Effector memory CD4-positive, alpha-beta T cell (primary cell): ENCODE measurements at regions not wholly inside any gene's neighbourhood (a gene's known extent, or its start where the extent isn't known, plus 50 kb on each side); places are given as distances from the start of the nearest gene placed in this dataset.

ENCODE experiments used
- DNase-seq, 3 donors: peaks; one replicate each; pipeline ENCODE4 v3.0.0-alpha.2; 2020
- H3K27ac ChIP-seq: 2 replicates; pipeline ENCODE4 v1.7.0; 2013; ENCODE audit warnings: mild to moderate bottlenecking, low read length, moderate library complexity; ENCODE audit not compliant: insufficient read depth, poor library complexity, severe bottlenecking
- H3K27me3 ChIP-seq: replicated peaks from 2 replicates; pipeline ENCODE4 v1.7.0; 2013; ENCODE audit warnings: mild to moderate bottlenecking, low read length; ENCODE audit not compliant: insufficient read depth, control insufficient read depth, poor library complexity, severe bottlenecking
- H3K36me3 ChIP-seq: 2 replicates; pipeline ENCODE4 v1.7.0; 2013; ENCODE audit warnings: mild to moderate bottlenecking, low read length, moderate library complexity; ENCODE audit not compliant: control insufficient read depth, insufficient read depth
- H3K4me1 ChIP-seq: 2 replicates; pipeline ENCODE4 v1.7.0; 2013; ENCODE audit warnings: low read length, mild to moderate bottlenecking; ENCODE audit not compliant: control insufficient read depth, insufficient read depth, poor library complexity, severe bottlenecking
- H3K4me3 ChIP-seq: 2 replicates; pipeline ENCODE4 v1.7.0; 2013; ENCODE audit warnings: low read length, low read depth, mild to moderate bottlenecking; ENCODE audit not compliant: insufficient read depth, poor library complexity, severe bottlenecking
- H3K9me3 ChIP-seq: 2 replicates; pipeline ENCODE4 v1.7.0; 2013; ENCODE audit warnings: mild to moderate bottlenecking, low read length, moderate library complexity; ENCODE audit not compliant: control insufficient read depth

- no peak for DNase-seq
- Histone ChIP-seq H3K27me3 (no peaks in the 10 kb centered on the region), H3K4me3 (no peak overlapping the region)
Measured at GRCh38 chr14:61196792-61197191, 84.3 kb downstream of the TMEM30B start.

GRCh38 chr14:61196034-61196433 lies 85.1 kb downstream of the TMEM30B start:
- Histone ChIP-seq H3K9me3 (no peaks in the 10 kb centered on the region), H3K36me3 (no peaks in the 10 kb centered on the region), H3K27ac (no peak overlapping the region), H3K27me3 (peaks cover 3% of the 10 kb centered on the region), H3K4me1 (no peaks in the 10 kb centered on the region), H3K4me3 (no peak overlapping the region)
- DNase-seq = no peak

More at GRCh38 chr14:61196792-61197191, 84.3 kb downstream of the TMEM30B start:
- Histone ChIP-seq H3K36me3 (no peaks in the 10 kb centered on the region), H3K9me3 (no peaks in the 10 kb centered on the region), H3K4me1 (no peaks in the 10 kb centered on the region), H3K27ac (no peak overlapping the region)

GRCh38 chr14:61193476-61193875 lies 87.7 kb downstream of the TMEM30B start:
- DNase-seq = no peak
- Histone ChIP-seq H3K4me3 (no peak overlapping the region), H3K36me3 (no peaks in the 10 kb centered on the region), H3K4me1 (peaks cover 5% of the 10 kb centered on the region), H3K9me3 (no peaks in the 10 kb centered on the region), H3K27me3 (peaks cover 4% of the 10 kb centered on the region), H3K27ac (no peak overlapping the region)

- peaks cover 4% of the 10 kb centered on the region for H3K27me3 ChIP-seq
- H3K27ac ChIP-seq = no peak overlapping the region
- no peaks in the 10 kb centered on the region for H3K36me3 ChIP-seq
- no peaks in the 10 kb centered on the region for H3K9me3 ChIP-seq
- H3K4me3 ChIP-seq = no peak overlapping the region
- DNase-seq = no peak
- peaks cover 5% of the 10 kb centered on the region for H3K4me1 ChIP-seq
Measured at GRCh38 chr14:61192989-61193388, 88.1 kb downstream of the TMEM30B start.

- Histone ChIP-seq H3K27ac (no peak overlapping the region), H3K9me3 (no peaks in the 10 kb centered on the region), H3K27me3 (peaks cover 7% of the 10 kb centered on the region), H3K36me3 (no peaks in the 10 kb centered on the region), H3K4me3 (no peak overlapping the region), H3K4me1 (peaks cover 5% of the 10 kb centered on the region)
- DNase-seq = no peak
Measured at GRCh38 chr14:61191733-61192132, 89.4 kb downstream of the TMEM30B start.

GRCh38 chr14:61190341-61190740 lies 90.8 kb downstream of the TMEM30B start:
- peaks cover 5% of the 10 kb centered on the region for H3K4me1 ChIP-seq
- H3K27me3 ChIP-seq = peaks cover 7% of the 10 kb centered on the region
- no peak overlapping the region for H3K27ac ChIP-seq
- no peak for DNase-seq
- H3K36me3 ChIP-seq = no peaks in the 10 kb centered on the region
- no peak overlapping the region for H3K4me3 ChIP-seq
- H3K9me3 ChIP-seq = no peaks in the 10 kb centered on the region

- no peaks in the 10 kb centered on the region for H3K36me3 ChIP-seq
- DNase-seq = no peak
- no peak overlapping the region for H3K27ac ChIP-seq
- peaks cover 5% of the 10 kb centered on the region for H3K4me1 ChIP-seq
- H3K4me3 ChIP-seq = no peak overlapping the region
- peaks cover 7% of the 10 kb centered on the region for H3K27me3 ChIP-seq
- no peaks in the 10 kb centered on the region for H3K9me3 ChIP-seq
Measured at GRCh38 chr14:61188978-61189808, 91.9 kb downstream of the TMEM30B start.

GRCh38 chr14:61188196-61188595 lies 92.9 kb downstream of the TMEM30B start:
- no peaks in the 10 kb centered on the region for H3K9me3 ChIP-seq
- H3K27ac ChIP-seq = no peak overlapping the region
- H3K27me3 ChIP-seq = peaks cover 7% of the 10 kb centered on the region
- no peak overlapping the region for H3K4me3 ChIP-seq
- no peak for DNase-seq
- H3K4me1 ChIP-seq = peaks cover 5% of the 10 kb centered on the region
- H3K36me3 ChIP-seq = no peaks in the 10 kb centered on the region

- peaks cover 5% of the 10 kb centered on the region for H3K4me1 ChIP-seq
- no peak for DNase-seq
Measured at GRCh38 chr14:61187196-61187905, 93.8 kb downstream of the TMEM30B start.

More at GRCh38 chr14:61187196-61187905, 93.8 kb downstream of the TMEM30B start:
- H3K36me3 ChIP-seq = no peaks in the 10 kb centered on the region
- H3K4me3 ChIP-seq = no peak overlapping the region
- no peaks in the 10 kb centered on the region for H3K9me3 ChIP-seq
- H3K27me3 ChIP-seq = peaks cover 7% of the 10 kb centered on the region
- no peak overlapping the region for H3K27ac ChIP-seq
